ENCODE measurements at regions not wholly inside any gene's neighbourhood (a gene's known extent, or its start where the extent isn't known, plus 50 kb on each side); places are given as distances from the start of the nearest gene placed in this dataset.
"Not testable (repeated sequence)": the region's sequence is repeated elsewhere in the genome, so short reads cannot be mapped to it uniquely, and the experiment has no call there.

GRCh38 chr4:52512291-52512690 is 146.8 kb downstream of the USP46 start:
- no peak for DNase-seq

DNA sequence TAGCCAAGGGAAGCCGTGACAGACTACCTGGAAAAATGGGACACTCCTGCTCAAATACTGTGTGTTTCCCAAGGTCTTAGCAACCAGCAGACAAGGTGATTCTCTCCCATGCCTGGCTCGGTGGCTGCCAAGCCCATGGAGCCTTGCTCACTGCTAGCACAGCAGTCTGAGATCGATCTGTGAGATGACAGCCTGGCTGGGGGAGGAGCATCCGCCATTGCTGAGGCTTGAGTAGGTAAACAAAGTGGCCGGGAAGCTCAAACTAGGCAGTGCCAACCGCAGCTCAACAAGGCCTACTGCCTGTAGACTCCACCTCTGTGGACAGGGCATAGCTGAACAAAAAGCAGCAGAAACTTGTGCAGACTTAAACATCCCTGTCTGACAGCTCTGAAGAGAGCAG is 137.0 kb downstream of the USP46 start:
- DNase-seq: not testable (repeated sequence)

- no peak for DNase-seq
Measured at GRCh38 chr4:52529983-52530382, 129.1 kb downstream of the USP46 start.

DNA sequence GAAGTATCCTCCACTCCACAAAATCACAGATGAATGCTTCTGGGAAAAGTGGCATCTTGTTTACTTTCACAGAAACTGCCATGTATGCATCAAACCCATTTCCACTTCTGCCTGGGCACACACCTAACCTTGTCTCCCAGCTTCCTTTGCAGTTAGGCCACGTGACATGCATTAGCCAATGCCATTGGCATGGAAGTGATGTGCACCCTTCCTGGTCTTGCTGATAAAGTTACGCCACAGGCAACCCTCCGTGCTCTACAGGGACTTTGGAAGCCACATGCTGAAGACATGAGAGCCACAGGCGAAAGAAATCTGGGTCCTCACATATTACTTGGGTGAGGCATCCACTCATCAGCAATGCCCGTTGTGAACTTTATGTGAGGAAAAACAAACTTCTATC is 123.3 kb downstream of the USP46 start:
- no peak for DNase-seq

Data from right lung (tissue), 2 donors.